ENCODE measurements at regions not wholly inside any gene's neighbourhood (a gene's known extent, or its start where the extent isn't known, plus 50 kb on each side); places are given as distances from the start of the nearest gene placed in this dataset.

DNA sequence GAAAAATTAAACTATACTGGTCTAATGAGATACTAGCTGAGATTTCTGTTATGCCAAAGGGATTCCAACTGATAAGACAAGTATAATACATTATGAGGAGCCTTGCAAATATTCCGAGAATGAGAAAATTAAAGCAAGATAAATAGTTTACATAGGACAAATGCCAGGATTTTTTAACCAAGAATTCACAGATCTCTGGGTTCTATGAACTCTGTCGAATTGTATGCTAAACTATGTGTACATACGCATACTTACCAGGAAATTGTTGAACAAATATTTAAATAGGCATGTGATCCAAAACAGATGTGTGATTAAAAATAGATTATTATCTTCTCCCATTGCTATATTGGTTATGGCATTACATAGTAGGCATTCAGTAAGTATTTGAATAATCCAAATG, 616.6 kb downstream of the GABRG2 start:
- TF ChIP-seq, protein P1, sequence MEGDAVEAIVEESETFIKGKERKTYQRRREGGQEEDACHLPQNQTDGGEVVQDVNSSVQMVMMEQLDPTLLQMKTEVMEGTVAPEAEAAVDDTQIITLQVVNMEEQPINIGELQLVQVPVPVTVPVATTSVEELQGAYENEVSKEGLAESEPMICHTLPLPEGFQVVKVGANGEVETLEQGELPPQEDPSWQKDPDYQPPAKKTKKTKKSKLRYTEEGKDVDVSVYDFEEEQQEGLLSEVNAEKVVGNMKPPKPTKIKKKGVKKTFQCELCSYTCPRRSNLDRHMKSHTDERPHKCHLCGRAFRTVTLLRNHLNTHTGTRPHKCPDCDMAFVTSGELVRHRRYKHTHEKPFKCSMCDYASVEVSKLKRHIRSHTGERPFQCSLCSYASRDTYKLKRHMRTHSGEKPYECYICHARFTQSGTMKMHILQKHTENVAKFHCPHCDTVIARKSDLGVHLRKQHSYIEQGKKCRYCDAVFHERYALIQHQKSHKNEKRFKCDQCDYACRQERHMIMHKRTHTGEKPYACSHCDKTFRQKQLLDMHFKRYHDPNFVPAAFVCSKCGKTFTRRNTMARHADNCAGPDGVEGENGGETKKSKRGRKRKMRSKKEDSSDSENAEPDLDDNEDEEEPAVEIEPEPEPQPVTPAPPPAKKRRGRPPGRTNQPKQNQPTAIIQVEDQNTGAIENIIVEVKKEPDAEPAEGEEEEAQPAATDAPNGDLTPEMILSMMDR (IDR thresholded peaks at IDR 0.05): no peak
- TF ChIP-seq POLR2AphosphoS5 (IDR thresholded peaks at IDR 0.05) (no peak), POLR2A (IDR thresholded peaks at IDR 0.05) (no peak)

All from breast epithelium (tissue), 3 donors.